RPMI8226 (cell line): ENCODE measurements at regions not wholly inside any gene's neighbourhood (a gene's known extent, or its start where the extent isn't known, plus 50 kb on each side); places are given as distances from the start of the nearest gene placed in this dataset.
"Not testable (repeated sequence)": the region's sequence is repeated elsewhere in the genome, so short reads cannot be mapped to it uniquely, and the experiment has no call there.

Experiments used
- DNase-seq: peaks from one replicate; pipeline ENCODE4 v3.0.0-alpha.2; 2015

GRCh38 chr16:17930280-17930679, 406.3 kb downstream of the NPIPA8 start:
- DNase-seq: no peak

GRCh38 chr16:17926866-17927399, 409.6 kb downstream of the NPIPA8 start:
- DNase-seq: no peak

- DNase-seq: no peak
Measured at GRCh38 chr16:17926461-17926860, 410.1 kb downstream of the NPIPA8 start.

- DNase-seq: no peak
Measured at GRCh38 chr16:17925761-17926160, 410.8 kb downstream of the NPIPA8 start.

- DNase-seq: peak; percentile 63
Measured at GRCh38 chr16:17921357-17921978, 415.1 kb downstream of the NPIPA8 start.

GRCh38 chr16:17917316-17918019, 419.1 kb downstream of the NPIPA8 start:
- no peak for DNase-seq

GRCh38 chr16:17915791-17916190, 420.7 kb downstream of the NPIPA8 start:
- no peak for DNase-seq

- no peak for DNase-seq
Measured at GRCh38 chr16:17914168-17914567, 422.4 kb downstream of the NPIPA8 start.

GRCh38 chr16:17911578-17911977, 425.0 kb downstream of the NPIPA8 start:
- not testable (repeated sequence) for DNase-seq

GRCh38 chr16:17906626-17907025, 429.9 kb downstream of the NPIPA8 start:
- DNase-seq: not testable (repeated sequence)

- DNase-seq: no peak
Measured at GRCh38 chr16:17901309-17901708, 430.5 kb upstream of the XYLT1 start.

- no peak for DNase-seq
Measured at GRCh38 chr16:17899141-17899540, 428.4 kb upstream of the XYLT1 start.

- DNase-seq: no peak
Measured at GRCh38 chr16:17887963-17888362, 417.2 kb upstream of the XYLT1 start.

GRCh38 chr16:17885659-17886207, 415.0 kb upstream of the XYLT1 start:
- peak; percentile 12 for DNase-seq

- DNase-seq: no peak
Measured at GRCh38 chr16:17877821-17878360, 407.1 kb upstream of the XYLT1 start.

GRCh38 chr16:17866996-17867395, 396.2 kb upstream of the XYLT1 start:
- DNase-seq: no peak

- no peak for DNase-seq
Measured at GRCh38 chr16:17861981-17862479, 391.3 kb upstream of the XYLT1 start.

- DNase-seq: no peak
Measured at GRCh38 chr16:17858061-17858460, 387.3 kb upstream of the XYLT1 start.

- no peak for DNase-seq
Measured at GRCh38 chr16:17853958-17854357, 383.2 kb upstream of the XYLT1 start.

GRCh38 chr16:17852977-17853702, 382.4 kb upstream of the XYLT1 start:
- no peak for DNase-seq

- no peak for DNase-seq
Measured at GRCh38 chr16:17850581-17851250, 380.0 kb upstream of the XYLT1 start.

GRCh38 chr16:17847234-17847795, 376.6 kb upstream of the XYLT1 start:
- DNase-seq: no peak
